Transverse colon (tissue), 4 donors: ENCODE measurements at regions not wholly inside any gene's neighbourhood (a gene's known extent, or its start where the extent isn't known, plus 50 kb on each side); places are given as distances from the start of the nearest gene placed in this dataset.

Source experiments
- DNase-seq: peaks from one replicate; pipeline ENCODE4 v3.0.0-alpha.2; 2019
- H3K27ac ChIP-seq, 4 donors: fragments of 200-600 bp; sonication (generic); 2 replicates each; pipeline ENCODE4 v1.5.1; 2016 to 2018; ENCODE audit warnings: inconsistent platforms in 4 of 4
- H3K27me3 ChIP-seq: fragments of 200-600 bp; sonication (generic); 2 replicates; pipeline ENCODE4 v1.5.1; 2017; ENCODE audit warnings: inconsistent platforms
- H3K36me3 ChIP-seq, 4 donors: fragments of 200-600 bp; sonication (generic); 2 replicates each; pipeline ENCODE4 v1.5.1; 2017 to 2019; ENCODE audit warnings: inconsistent platforms in 4 of 4
- H3K4me1 ChIP-seq, 4 donors: fragments of 200-600 bp; sonication (generic); 2 replicates each; pipeline ENCODE4 v1.5.1; 2017 to 2020; ENCODE audit warnings: inconsistent platforms in 4 of 4
- H3K4me3 ChIP-seq, 4 donors: fragments of 200-600 bp; sonication (generic); 1 replicate in 1 of 4; 2 replicates in 3 of 4; pipeline versions ENCODE4 v1.5.1 to v1.6.1; 2017 to 2019; ENCODE audit warnings: inconsistent platforms in 4 of 4
- H3K9me3 ChIP-seq, 2 donors: fragments of 200-600 bp; sonication (generic); 2 replicates each; pipeline ENCODE4 v1.5.1; 2017 to 2019; ENCODE audit warnings: inconsistent platforms in 2 of 2
- EP300 ChIP-seq: sonication (generic); formaldehyde crosslinking; IDR thresholded peaks from one replicate; pipeline ENCODE4 v1.6.1; 2017; ENCODE audit warnings: antibody characterized with exemption, low read depth
- POLR2A ChIP-seq: fragments of 450-650 bp; IDR thresholded peaks from one replicate; pipeline ENCODE4 v1.6.1; 2016; ENCODE audit warnings: antibody characterized with exemption, mild to moderate bottlenecking, moderate library complexity
- POLR2AphosphoS5 ChIP-seq, 3 donors: sonication (generic); formaldehyde crosslinking; IDR thresholded peaks; one replicate each; pipeline ENCODE4 v1.6.1; 2016; ENCODE audit warnings: antibody characterized with exemption in 3 of 3
- WGBS, 2 donors: methylation state at CpG; one replicate each; pipeline ENCODE4 v1.1.5; 2018; ENCODE audit warnings: low coverage in 1 of 2; 5-methylcytosine and 5-hydroxymethylcytosine counted together
- in situ Hi-C, 4 donors: fragments of 200-750 bp; cut with MboI; loops; one replicate each; pipeline versions ENCODE4 v1.15.0 to v1.15.1; 2017; ENCODE audit warnings: low sequenced_read_pairs in 3 of 4, low pct_ligation_motif_present in 1 of 4, low pct_unique_long_range_greater_than_20kb in 1 of 4
- intact Hi-C: fragments of 100-400 bp; cut with DNase I; formaldehyde crosslinking; loops from one replicate; pipeline ENCODE4 v1.15.1; 2023; ENCODE audit warnings: low total_unique reads
- TF ChIP-seq, protein P1 (sequence below), 5 experiments: fragments of 200-600 bp in 3 of 5; fragments of 450-650 bp in 2 of 5; sonication (generic) in 3 of 5; IDR thresholded peaks; 1 replicate in 2 of 5; 2 replicates in 3 of 5; pipeline ENCODE4 v1.5.1; 2016 to 2017; ENCODE audit warnings: antibody characterized with exemption in 5 of 5, inconsistent platforms in 3 of 5, mild to moderate bottlenecking in 2 of 5, moderate library complexity in 1 of 5

DNA sequence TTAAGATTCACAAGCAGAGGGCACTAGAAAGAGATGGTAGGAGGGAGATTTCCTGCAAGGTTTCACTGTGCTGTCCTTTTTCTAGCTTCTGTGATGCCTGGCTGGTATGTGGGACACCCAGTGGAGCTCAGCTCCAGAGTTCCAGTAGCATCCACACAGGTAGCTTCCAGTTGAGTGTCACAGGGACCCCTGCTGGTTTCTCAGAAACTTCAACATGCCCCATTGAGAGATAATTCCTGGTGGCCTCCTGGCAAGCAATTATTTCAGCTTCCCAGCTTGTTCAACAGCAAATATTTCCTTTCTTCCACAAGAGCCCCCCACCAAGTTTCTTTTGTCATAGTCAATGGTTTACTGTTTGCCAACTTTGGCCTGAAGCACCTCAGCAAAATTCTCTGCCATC, 858.7 kb downstream of the REEP3 start:
- in situ Hi-C loops, result loop anchor here in 1 of 4 donors (10.0 kb wide), 1 partner anchor 335 kb away; no protein-coding TSS in a partner anchor
- Histone ChIP-seq H3K4me1 (peaks cover 0 to under 1% (median 0%) of the 10 kb centered on the region in 4 donors), H3K27me3 (no peaks in the 10 kb centered on the region), H3K27ac (no peak overlapping the region), H3K9me3 (no peaks in the 10 kb centered on the region), H3K36me3 (no peaks in the 10 kb centered on the region), H3K4me3 (no peak overlapping the region)
- DNase-seq, result peak; percentile 18
- TF ChIP-seq POLR2AphosphoS5 (IDR thresholded peaks at IDR 0.05), result no peak
- TF ChIP-seq, protein P1, sequence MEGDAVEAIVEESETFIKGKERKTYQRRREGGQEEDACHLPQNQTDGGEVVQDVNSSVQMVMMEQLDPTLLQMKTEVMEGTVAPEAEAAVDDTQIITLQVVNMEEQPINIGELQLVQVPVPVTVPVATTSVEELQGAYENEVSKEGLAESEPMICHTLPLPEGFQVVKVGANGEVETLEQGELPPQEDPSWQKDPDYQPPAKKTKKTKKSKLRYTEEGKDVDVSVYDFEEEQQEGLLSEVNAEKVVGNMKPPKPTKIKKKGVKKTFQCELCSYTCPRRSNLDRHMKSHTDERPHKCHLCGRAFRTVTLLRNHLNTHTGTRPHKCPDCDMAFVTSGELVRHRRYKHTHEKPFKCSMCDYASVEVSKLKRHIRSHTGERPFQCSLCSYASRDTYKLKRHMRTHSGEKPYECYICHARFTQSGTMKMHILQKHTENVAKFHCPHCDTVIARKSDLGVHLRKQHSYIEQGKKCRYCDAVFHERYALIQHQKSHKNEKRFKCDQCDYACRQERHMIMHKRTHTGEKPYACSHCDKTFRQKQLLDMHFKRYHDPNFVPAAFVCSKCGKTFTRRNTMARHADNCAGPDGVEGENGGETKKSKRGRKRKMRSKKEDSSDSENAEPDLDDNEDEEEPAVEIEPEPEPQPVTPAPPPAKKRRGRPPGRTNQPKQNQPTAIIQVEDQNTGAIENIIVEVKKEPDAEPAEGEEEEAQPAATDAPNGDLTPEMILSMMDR (IDR thresholded peaks at IDR 0.05), result peak in 4 of 5 experiments; percentile 23 to 30 (median 25)
- TF ChIP-seq EP300, result no peak
- intact Hi-C loops, result no loop called here

DNA sequence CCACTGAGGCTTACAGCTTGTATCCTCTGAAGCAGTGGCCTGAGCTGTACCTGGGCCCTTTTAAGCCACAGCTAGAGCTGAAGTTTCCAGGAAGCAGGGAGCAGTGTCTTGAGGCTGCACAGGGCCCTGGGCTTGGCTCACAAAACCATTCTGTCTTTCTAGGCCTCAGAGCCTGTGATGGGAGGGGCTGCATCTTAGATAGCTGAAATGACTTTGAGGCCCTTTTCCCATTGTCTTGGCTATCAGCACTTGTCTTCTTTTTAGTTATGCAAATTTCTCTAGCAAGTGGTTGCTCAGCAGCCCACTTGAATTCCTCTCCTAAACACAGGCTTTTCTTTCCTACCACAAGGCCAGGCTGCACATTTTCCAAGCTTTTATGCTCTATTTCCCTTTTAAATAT, 864.2 kb downstream of the REEP3 start:
- intact Hi-C loops, result no loop called here
- H3K4me3 ChIP-seq, result no peak overlapping the region
- H3K27ac ChIP-seq, result no peak overlapping the region
- peaks cover 0 to 3% of the 10 kb centered on the region in 2 donors for H3K9me3 ChIP-seq
- in situ Hi-C loops, result no loop called here
- no peak for DNase-seq
- no peaks in the 10 kb centered on the region for H3K27me3 ChIP-seq
- TF ChIP-seq, protein P1 (IDR thresholded peaks at IDR 0.05), result no peak
- TF ChIP-seq POLR2AphosphoS5 (IDR thresholded peaks at IDR 0.05) (no peak), POLR2A (no peak), EP300 (no peak)
- H3K36me3 ChIP-seq, result no peaks in the 10 kb centered on the region
- H3K4me1 ChIP-seq, result no peaks in the 10 kb centered on the region

DNA sequence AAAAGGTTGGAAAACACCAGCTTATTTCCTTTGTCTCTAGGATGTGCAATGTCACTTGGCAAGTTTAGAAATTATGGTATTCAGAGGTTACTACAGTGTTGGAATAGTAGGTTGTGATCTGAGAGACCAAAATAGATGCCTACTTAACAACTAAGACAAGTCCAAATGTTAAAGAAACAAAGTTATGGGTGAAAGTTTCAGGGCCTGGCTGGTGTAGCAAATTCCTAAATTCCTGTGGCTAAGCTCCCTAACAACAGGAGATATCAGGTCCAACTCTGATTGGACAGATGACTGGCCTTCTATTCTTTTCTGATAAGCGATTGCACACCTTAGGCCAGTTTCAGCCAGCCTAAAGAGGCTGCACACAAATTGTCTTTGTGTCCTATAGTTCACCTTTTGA, 873.5 kb downstream of the REEP3 start:
- DNase-seq, result no peak
- WGBS, 2 donors, result 33 to 78% methylated on average over 1 of the region's 1 CpG
- TF ChIP-seq, protein P1 (IDR thresholded peaks at IDR 0.05), result no peak
- TF ChIP-seq EP300 (no peak), POLR2A (no peak), POLR2AphosphoS5 (IDR thresholded peaks at IDR 0.05) (no peak)
- intact Hi-C loops, result no loop called here
- H3K4me3 ChIP-seq, result no peak overlapping the region
- H3K9me3 ChIP-seq, result no peaks in the 10 kb centered on the region
- H3K27ac ChIP-seq, result no peak overlapping the region
- H3K27me3 ChIP-seq, result no peaks in the 10 kb centered on the region
- no peaks in the 10 kb centered on the region for H3K4me1 ChIP-seq
- in situ Hi-C loops, result no loop called here
- H3K36me3 ChIP-seq, result no peaks in the 10 kb centered on the region

DNA sequence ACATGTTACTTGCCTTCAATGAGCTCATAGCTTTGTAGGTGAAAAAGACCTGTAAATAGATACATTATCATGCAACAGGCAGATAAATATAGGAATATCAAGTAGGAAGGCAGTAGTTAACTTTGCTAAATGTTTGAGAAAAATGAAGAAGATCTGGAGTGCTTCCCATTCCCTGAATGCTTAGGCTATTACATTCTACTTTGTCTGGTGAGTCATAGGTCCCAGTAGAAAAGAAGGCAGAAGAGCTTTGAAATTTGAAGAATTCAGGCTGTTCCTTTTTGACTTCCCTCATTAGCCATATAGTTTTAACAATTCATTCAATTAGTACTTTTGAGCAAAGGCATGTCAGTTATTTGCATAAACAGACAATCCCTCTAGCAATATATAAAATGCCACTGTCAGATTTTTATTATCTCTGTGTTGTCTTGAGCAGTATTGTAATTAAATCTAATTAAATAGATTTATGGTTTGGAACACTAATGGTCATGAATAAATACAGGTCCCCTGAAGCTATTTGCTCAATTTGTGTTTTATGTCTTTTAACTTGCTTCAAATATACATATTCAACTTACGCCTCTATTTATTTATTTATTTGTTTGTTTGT, 875.0 kb downstream of the REEP3 start:
- no peaks in the 10 kb centered on the region for H3K4me1 ChIP-seq
- no peaks in the 10 kb centered on the region for H3K27me3 ChIP-seq
- H3K36me3 ChIP-seq, result no peaks in the 10 kb centered on the region
- in situ Hi-C loops (no loop called here), intact Hi-C loops (no loop called here)
- DNase-seq, result no peak
- 58 to 78% methylated on average over 1 of the region's 1 CpG for WGBS, 2 donors
- H3K4me3 ChIP-seq, result no peak overlapping the region
- TF ChIP-seq EP300 (no peak), POLR2A (no peak), POLR2AphosphoS5 (IDR thresholded peaks at IDR 0.05) (no peak)
- TF ChIP-seq, protein P1 (IDR thresholded peaks at IDR 0.05), result no peak
- no peak overlapping the region for H3K27ac ChIP-seq
- no peaks in the 10 kb centered on the region for H3K9me3 ChIP-seq
